ENCODE measurements at regions not wholly inside any gene's neighbourhood (a gene's known extent, or its start where the extent isn't known, plus 50 kb on each side); places are given as distances from the start of the nearest gene placed in this dataset.

DNA sequence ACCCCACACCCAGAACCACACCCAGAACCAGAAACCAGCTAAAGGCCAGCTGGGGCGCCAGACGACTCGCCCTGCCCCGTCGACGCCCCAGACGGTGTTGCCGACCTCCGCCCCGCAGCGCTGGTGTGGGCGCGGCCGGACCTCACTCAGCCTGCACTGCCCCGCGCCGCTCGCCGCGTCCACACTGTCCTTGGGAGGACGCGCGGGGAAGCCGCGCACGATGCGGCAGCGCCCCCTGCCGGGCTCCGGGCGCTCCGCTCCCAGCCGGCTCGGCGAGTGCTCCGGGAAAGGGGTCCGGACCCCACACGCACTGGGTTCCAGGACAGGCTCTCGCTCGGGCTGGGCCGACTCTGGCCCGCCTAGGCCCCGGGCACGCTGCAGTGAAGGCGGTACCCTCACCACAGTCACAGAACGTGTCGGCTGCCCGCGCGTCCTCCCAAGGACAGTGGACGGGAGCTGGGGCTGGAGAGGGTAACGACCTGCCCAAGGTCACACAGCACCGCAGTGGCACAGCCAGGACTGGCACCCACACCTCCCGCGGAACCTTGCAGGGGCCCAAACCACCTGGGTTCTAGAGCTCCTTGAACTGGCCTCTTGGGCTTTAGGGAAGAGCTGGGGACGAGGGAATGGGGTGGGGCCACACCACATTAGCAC is 90.2 kb downstream of the DMRTA2 start (continued):
- TF ChIP-seq, protein P1, sequence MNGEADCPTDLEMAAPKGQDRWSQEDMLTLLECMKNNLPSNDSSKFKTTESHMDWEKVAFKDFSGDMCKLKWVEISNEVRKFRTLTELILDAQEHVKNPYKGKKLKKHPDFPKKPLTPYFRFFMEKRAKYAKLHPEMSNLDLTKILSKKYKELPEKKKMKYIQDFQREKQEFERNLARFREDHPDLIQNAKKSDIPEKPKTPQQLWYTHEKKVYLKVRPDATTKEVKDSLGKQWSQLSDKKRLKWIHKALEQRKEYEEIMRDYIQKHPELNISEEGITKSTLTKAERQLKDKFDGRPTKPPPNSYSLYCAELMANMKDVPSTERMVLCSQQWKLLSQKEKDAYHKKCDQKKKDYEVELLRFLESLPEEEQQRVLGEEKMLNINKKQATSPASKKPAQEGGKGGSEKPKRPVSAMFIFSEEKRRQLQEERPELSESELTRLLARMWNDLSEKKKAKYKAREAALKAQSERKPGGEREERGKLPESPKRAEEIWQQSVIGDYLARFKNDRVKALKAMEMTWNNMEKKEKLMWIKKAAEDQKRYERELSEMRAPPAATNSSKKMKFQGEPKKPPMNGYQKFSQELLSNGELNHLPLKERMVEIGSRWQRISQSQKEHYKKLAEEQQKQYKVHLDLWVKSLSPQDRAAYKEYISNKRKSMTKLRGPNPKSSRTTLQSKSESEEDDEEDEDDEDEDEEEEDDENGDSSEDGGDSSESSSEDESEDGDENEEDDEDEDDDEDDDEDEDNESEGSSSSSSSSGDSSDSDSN (IDR thresholded peaks at IDR 0.05; ENCODE audit: borderline replicate concordance in 1 of 2, low read depth in 2 of 2, low read length in 2 of 2) = peak in 1 of 2 experiments; percentile 86; a peak in 2 of 4 replicates
- TF ChIP-seq, protein P2, sequence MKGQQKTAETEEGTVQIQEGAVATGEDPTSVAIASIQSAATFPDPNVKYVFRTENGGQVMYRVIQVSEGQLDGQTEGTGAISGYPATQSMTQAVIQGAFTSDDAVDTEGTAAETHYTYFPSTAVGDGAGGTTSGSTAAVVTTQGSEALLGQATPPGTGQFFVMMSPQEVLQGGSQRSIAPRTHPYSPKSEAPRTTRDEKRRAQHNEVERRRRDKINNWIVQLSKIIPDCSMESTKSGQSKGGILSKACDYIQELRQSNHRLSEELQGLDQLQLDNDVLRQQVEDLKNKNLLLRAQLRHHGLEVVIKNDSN (CRISPR knock-in tag; IDR thresholded peaks at IDR 0.05) = peak; percentile 15; the same call in 1 of the 2 replicates
- TF ChIP-seq KAT8 (IDR thresholded peaks at IDR 0.05; ENCODE audit: low read depth) (no peak), CREM (IDR thresholded peaks at IDR 0.05; ENCODE audit: low read depth) (peak; percentile 60), HMGN3 (IDR thresholded peaks at IDR 0.05; ENCODE audit: borderline replicate concordance, extremely low read depth, insufficient read length, low read depth, low read length) (peak; percentile 22), SAFB (IDR thresholded peaks at IDR 0.05; ENCODE audit: borderline replicate concordance, low read depth, low read length) (peak; percentile 89), ESRRA (IDR thresholded peaks at IDR 0.05; ENCODE audit: borderline replicate concordance, low read depth) (peak; percentile 96), POLR2G (IDR thresholded peaks at IDR 0.05; ENCODE audit: low read depth, low read length) (peak; percentile 69; the same call in 1 of the 2 replicates), ZBTB1 (CRISPR knock-in tag; IDR thresholded peaks at IDR 0.05; ENCODE audit: borderline replicate concordance, low read depth) (0 out of 2 replicates have a peak, but pooled peaks have one; percentile 10), ZNF778 (CRISPR knock-in tag; IDR thresholded peaks at IDR 0.05) (no peak), ZSCAN29 (IDR thresholded peaks at IDR 0.05) (peak; percentile 98), STAG1 (CRISPR knock-in tag; IDR thresholded peaks at IDR 0.05; ENCODE audit: borderline replicate concordance) (peak; percentile 81), CXXC5 (CRISPR knock-in tag; IDR thresholded peaks at IDR 0.05) (peak; percentile 47)
- TF ChIP-seq, protein P3, sequence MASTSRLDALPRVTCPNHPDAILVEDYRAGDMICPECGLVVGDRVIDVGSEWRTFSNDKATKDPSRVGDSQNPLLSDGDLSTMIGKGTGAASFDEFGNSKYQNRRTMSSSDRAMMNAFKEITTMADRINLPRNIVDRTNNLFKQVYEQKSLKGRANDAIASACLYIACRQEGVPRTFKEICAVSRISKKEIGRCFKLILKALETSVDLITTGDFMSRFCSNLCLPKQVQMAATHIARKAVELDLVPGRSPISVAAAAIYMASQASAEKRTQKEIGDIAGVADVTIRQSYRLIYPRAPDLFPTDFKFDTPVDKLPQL (IDR thresholded peaks at IDR 0.05; ENCODE audit: extremely low read depth, insufficient read length) = no peak
- TF ChIP-seq, protein P4, sequence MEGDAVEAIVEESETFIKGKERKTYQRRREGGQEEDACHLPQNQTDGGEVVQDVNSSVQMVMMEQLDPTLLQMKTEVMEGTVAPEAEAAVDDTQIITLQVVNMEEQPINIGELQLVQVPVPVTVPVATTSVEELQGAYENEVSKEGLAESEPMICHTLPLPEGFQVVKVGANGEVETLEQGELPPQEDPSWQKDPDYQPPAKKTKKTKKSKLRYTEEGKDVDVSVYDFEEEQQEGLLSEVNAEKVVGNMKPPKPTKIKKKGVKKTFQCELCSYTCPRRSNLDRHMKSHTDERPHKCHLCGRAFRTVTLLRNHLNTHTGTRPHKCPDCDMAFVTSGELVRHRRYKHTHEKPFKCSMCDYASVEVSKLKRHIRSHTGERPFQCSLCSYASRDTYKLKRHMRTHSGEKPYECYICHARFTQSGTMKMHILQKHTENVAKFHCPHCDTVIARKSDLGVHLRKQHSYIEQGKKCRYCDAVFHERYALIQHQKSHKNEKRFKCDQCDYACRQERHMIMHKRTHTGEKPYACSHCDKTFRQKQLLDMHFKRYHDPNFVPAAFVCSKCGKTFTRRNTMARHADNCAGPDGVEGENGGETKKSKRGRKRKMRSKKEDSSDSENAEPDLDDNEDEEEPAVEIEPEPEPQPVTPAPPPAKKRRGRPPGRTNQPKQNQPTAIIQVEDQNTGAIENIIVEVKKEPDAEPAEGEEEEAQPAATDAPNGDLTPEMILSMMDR (IDR thresholded peaks at IDR 0.05 in 2 of 3, conservative IDR thresholded peaks at IDR 0.05 in 1 of 3; ENCODE audit: insufficient read depth in 2 of 3, low read depth in 1 of 3, low read length in 3 of 3) = peak; percentile 86 to 96 (median 92)
- TF ChIP-seq, protein P5, sequence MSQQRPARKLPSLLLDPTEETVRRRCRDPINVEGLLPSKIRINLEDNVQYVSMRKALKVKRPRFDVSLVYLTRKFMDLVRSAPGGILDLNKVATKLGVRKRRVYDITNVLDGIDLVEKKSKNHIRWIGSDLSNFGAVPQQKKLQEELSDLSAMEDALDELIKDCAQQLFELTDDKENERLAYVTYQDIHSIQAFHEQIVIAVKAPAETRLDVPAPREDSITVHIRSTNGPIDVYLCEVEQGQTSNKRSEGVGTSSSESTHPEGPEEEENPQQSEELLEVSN (IDR thresholded peaks at IDR 0.05; ENCODE audit: borderline replicate concordance in 1 of 2, extremely low read depth in 1 of 2, insufficient read depth in 1 of 2, insufficient read length in 1 of 2, low read depth in 1 of 2, low read length in 1 of 2, poor library complexity in 1 of 2, severe bottlenecking in 1 of 2) = peak in 1 of 2 experiments; percentile 72
- TF ChIP-seq, protein P6, sequence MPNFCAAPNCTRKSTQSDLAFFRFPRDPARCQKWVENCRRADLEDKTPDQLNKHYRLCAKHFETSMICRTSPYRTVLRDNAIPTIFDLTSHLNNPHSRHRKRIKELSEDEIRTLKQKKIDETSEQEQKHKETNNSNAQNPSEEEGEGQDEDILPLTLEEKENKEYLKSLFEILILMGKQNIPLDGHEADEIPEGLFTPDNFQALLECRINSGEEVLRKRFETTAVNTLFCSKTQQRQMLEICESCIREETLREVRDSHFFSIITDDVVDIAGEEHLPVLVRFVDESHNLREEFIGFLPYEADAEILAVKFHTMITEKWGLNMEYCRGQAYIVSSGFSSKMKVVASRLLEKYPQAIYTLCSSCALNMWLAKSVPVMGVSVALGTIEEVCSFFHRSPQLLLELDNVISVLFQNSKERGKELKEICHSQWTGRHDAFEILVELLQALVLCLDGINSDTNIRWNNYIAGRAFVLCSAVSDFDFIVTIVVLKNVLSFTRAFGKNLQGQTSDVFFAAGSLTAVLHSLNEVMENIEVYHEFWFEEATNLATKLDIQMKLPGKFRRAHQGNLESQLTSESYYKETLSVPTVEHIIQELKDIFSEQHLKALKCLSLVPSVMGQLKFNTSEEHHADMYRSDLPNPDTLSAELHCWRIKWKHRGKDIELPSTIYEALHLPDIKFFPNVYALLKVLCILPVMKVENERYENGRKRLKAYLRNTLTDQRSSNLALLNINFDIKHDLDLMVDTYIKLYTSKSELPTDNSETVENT (CRISPR knock-in tag; IDR thresholded peaks at IDR 0.05) = peak; percentile 66; the same call in 1 of the 2 replicates
